AG08396 (cell line): ENCODE measurements at regions not wholly inside any gene's neighbourhood (a gene's known extent, or its start where the extent isn't known, plus 50 kb on each side); places are given as distances from the start of the nearest gene placed in this dataset.

Source experiments
- DNase-seq: peaks from one replicate; pipeline ENCODE4 v3.0.0; 2012; ENCODE audit warnings: low spot score, mixed read lengths

GRCh38 chr9:96038271-96038670 lies 162.8 kb downstream of the ERCC6L2 start:
- DNase-seq = no peak

GRCh38 chr9:96034553-96035122 lies 159.1 kb downstream of the ERCC6L2 start:
- DNase-seq = no peak

- no peak for DNase-seq
Measured at GRCh38 chr9:96033896-96034295, 158.4 kb downstream of the ERCC6L2 start.

- no peak for DNase-seq
Measured at GRCh38 chr9:96031916-96032534, 156.5 kb downstream of the ERCC6L2 start.

GRCh38 chr9:96031366-96031824 lies 155.9 kb downstream of the ERCC6L2 start:
- no peak for DNase-seq

- no peak for DNase-seq
Measured at GRCh38 chr9:96029722-96030530, 154.4 kb downstream of the ERCC6L2 start.

- no peak for DNase-seq
Measured at GRCh38 chr9:96027251-96028131, 152.0 kb downstream of the ERCC6L2 start.

- DNase-seq = no peak
Measured at GRCh38 chr9:96026655-96027213, 151.2 kb downstream of the ERCC6L2 start.

GRCh38 chr9:96025995-96026602 lies 150.6 kb downstream of the ERCC6L2 start:
- DNase-seq = no peak

GRCh38 chr9:96023486-96023885 lies 148.0 kb downstream of the ERCC6L2 start:
- DNase-seq = no peak

GRCh38 chr9:96022445-96023051 lies 147.1 kb downstream of the ERCC6L2 start:
- DNase-seq = no peak

- DNase-seq = no peak
Measured at GRCh38 chr9:96021551-96022444, 146.3 kb downstream of the ERCC6L2 start.

- peak; percentile 60 for DNase-seq
Measured at GRCh38 chr9:96020792-96021550, 145.5 kb downstream of the ERCC6L2 start.

- no peak for DNase-seq
Measured at GRCh38 chr9:96020300-96020791, 144.9 kb downstream of the ERCC6L2 start.
